Trophoblast cell (in vitro differentiated cells and primary cell): ENCODE measurements at regions not wholly inside any gene's neighbourhood (a gene's known extent, or its start where the extent isn't known, plus 50 kb on each side); places are given as distances from the start of the nearest gene placed in this dataset.
A peak's percentile ranks its signal among the peaks of the same experiment; 100 is the strongest.

ENCODE experiments used
- DNase-seq, 2 donors: peaks; one replicate each; pipeline ENCODE4 v3.0.0-alpha.2; 2016
- H2AFZ ChIP-seq: 2 replicates; pipeline ENCODE4 v1.6.1; 2013; ENCODE audit warnings: low read length, moderate library complexity, mild to moderate bottlenecking; ENCODE audit not compliant: insufficient read depth, poor library complexity
- H2AK5ac ChIP-seq: 2 replicates; pipeline ENCODE4 v1.6.1; 2013; ENCODE audit warnings: mild to moderate bottlenecking, low read length
- H2BK120ac ChIP-seq: 2 replicates; pipeline ENCODE4 v1.6.1; 2013; ENCODE audit warnings: low read length, mild to moderate bottlenecking, moderate library complexity; ENCODE audit not compliant: insufficient read depth, poor library complexity
- H2BK12ac ChIP-seq: 2 replicates; pipeline ENCODE4 v1.6.1; 2013; ENCODE audit warnings: mild to moderate bottlenecking, low read length, moderate library complexity
- H2BK5ac ChIP-seq: 2 replicates; pipeline ENCODE4 v1.6.1; 2013; ENCODE audit warnings: low read length, low read depth, moderate library complexity, mild to moderate bottlenecking; ENCODE audit not compliant: poor library complexity
- H3K14ac ChIP-seq: 2 replicates; pipeline ENCODE4 v1.6.1; 2013; ENCODE audit warnings: mild to moderate bottlenecking, low read length
- H3K18ac ChIP-seq: 2 replicates; pipeline ENCODE4 v1.6.1; 2013; ENCODE audit warnings: mild to moderate bottlenecking, low read length
- H3K23ac ChIP-seq: 2 replicates; pipeline ENCODE4 v1.6.1; 2013; ENCODE audit warnings: low read length
- H3K27ac ChIP-seq: 2 replicates; pipeline ENCODE4 v1.5.1; 2013; ENCODE audit warnings: low read depth, mild to moderate bottlenecking, inconsistent platforms, low read length, moderate library complexity
- H3K27me3 ChIP-seq: 2 replicates; pipeline ENCODE4 v1.6.1; 2013; ENCODE audit warnings: inconsistent platforms, mild to moderate bottlenecking, low read length, moderate library complexity; ENCODE audit not compliant: insufficient read depth
- H3K36me3 ChIP-seq, 2 experiments: 1 replicate in 1 of 2; 2 replicates in 1 of 2; pipeline ENCODE4 v1.6.1; 2013; ENCODE audit warnings: low read length in 2 of 2, mild to moderate bottlenecking in 2 of 2, moderate library complexity in 1 of 2; ENCODE audit not compliant: insufficient read depth in 2 of 2, control insufficient read depth in 1 of 2
- H3K4ac ChIP-seq: 2 replicates; pipeline ENCODE4 v1.6.1; 2013; ENCODE audit warnings: low read depth, mild to moderate bottlenecking, low read length, moderate library complexity
- H3K4me1 ChIP-seq, 2 experiments: 1 replicate in 1 of 2; 2 replicates in 1 of 2; pipeline ENCODE4 v1.6.1; 2013; ENCODE audit warnings: low read length in 2 of 2, mild to moderate bottlenecking in 2 of 2, moderate library complexity in 1 of 2; ENCODE audit not compliant: insufficient read depth in 2 of 2, control insufficient read depth in 1 of 2
- H3K4me2 ChIP-seq: 2 replicates; pipeline ENCODE4 v1.6.1; 2013; ENCODE audit warnings: inconsistent platforms, mild to moderate bottlenecking, low read length, moderate library complexity
- H3K4me3 ChIP-seq: 2 replicates; pipeline ENCODE4 v1.5.1; 2013; ENCODE audit warnings: mild to moderate bottlenecking, low read depth, low read length, inconsistent platforms
- H3K79me1 ChIP-seq: one replicate; pipeline ENCODE4 v1.6.1; 2013; ENCODE audit warnings: low read length
- H3K79me2 ChIP-seq: 2 replicates; pipeline ENCODE4 v1.6.1; 2013; ENCODE audit warnings: low read length, mild to moderate bottlenecking; ENCODE audit not compliant: control insufficient read depth, insufficient read depth, poor library complexity
- H3K9ac ChIP-seq: 2 replicates; pipeline ENCODE4 v1.6.1; 2013; ENCODE audit warnings: mild to moderate bottlenecking, low read length
- H3K9me3 ChIP-seq: 2 replicates; pipeline ENCODE4 v1.6.1; 2013; ENCODE audit warnings: low read depth, mild to moderate bottlenecking, control low read depth, inconsistent platforms, low read length; ENCODE audit not compliant: insufficient read depth
- H4K12ac ChIP-seq: 2 replicates; pipeline ENCODE4 v1.6.1; 2013; ENCODE audit warnings: low read depth, mild to moderate bottlenecking, low read length, moderate library complexity
- H4K8ac ChIP-seq: 2 replicates; pipeline ENCODE4 v1.6.1; 2013; ENCODE audit warnings: low read depth, mild to moderate bottlenecking, low read length, moderate library complexity
- H4K91ac ChIP-seq: one replicate; pipeline ENCODE4 v1.6.1; 2013; ENCODE audit warnings: low read depth, mild to moderate bottlenecking, low read length, moderate library complexity
- WGBS: extraction: QIAGEN DNeasy Blood & Tissue Kit; methylation state at CpG from one replicate; pipeline ENCODE4 v1.1.7; 2013; ENCODE audit warnings: missing lambda C conversion rate; ENCODE audit not compliant: insufficient read length, insufficient coverage; ENCODE audit errors: extremely low coverage; 5-methylcytosine and 5-hydroxymethylcytosine counted together

GRCh38 chr20:12717061-12717460 is 291.7 kb upstream of the SPTLC3 start:
- no peak overlapping the region for H4K12ac ChIP-seq
- H4K91ac ChIP-seq, result no peak overlapping the region
- no peaks in the 10 kb centered on the region for H3K79me2 ChIP-seq
- no peaks in the 10 kb centered on the region for H3K4me1 ChIP-seq
- no peak overlapping the region for H2AFZ ChIP-seq
- no peak overlapping the region for H2BK120ac ChIP-seq
- H3K4ac ChIP-seq, result no peak overlapping the region
- H3K4me2 ChIP-seq, result no peak overlapping the region
- no peak overlapping the region for H3K18ac ChIP-seq
- no peak overlapping the region for H2BK5ac ChIP-seq
- no peak overlapping the region for H3K9ac ChIP-seq
- no peaks in the 10 kb centered on the region for H3K79me1 ChIP-seq
- no peak overlapping the region for H3K14ac ChIP-seq
- H3K36me3 ChIP-seq, result no peaks in the 10 kb centered on the region
- no peak overlapping the region for H3K23ac ChIP-seq
- no peak overlapping the region for H4K8ac ChIP-seq
- no CpG with 5 or more reads among the region's 1 CpG for WGBS
- no peak overlapping the region for H3K27ac ChIP-seq
- no peak overlapping the region for H2AK5ac ChIP-seq
- no peaks in the 10 kb centered on the region for H3K27me3 ChIP-seq
- no peaks in the 10 kb centered on the region for H3K9me3 ChIP-seq
- H3K4me3 ChIP-seq, result no peak overlapping the region
- no peak overlapping the region for H2BK12ac ChIP-seq
- DNase-seq, result no peak

GRCh38 chr20:12718619-12719018 is 290.2 kb upstream of the SPTLC3 start:
- H4K91ac ChIP-seq, result no peak overlapping the region
- no peak overlapping the region for H3K4ac ChIP-seq
- H3K14ac ChIP-seq, result no peak overlapping the region
- H3K4me1 ChIP-seq, result no peaks in the 10 kb centered on the region
- H3K27ac ChIP-seq, result no peak overlapping the region
- no peak overlapping the region for H3K4me2 ChIP-seq
- no peaks in the 10 kb centered on the region for H3K27me3 ChIP-seq
- no peak overlapping the region for H2AFZ ChIP-seq
- H2BK120ac ChIP-seq, result no peak overlapping the region
- no peak overlapping the region for H2BK5ac ChIP-seq
- no peaks in the 10 kb centered on the region for H3K79me2 ChIP-seq
- H4K12ac ChIP-seq, result no peak overlapping the region
- H4K8ac ChIP-seq, result no peak overlapping the region
- no peak overlapping the region for H3K4me3 ChIP-seq
- no peak for DNase-seq
- H3K36me3 ChIP-seq, result no peaks in the 10 kb centered on the region
- no CpG with 5 or more reads among the region's 4 CpGs for WGBS
- H3K9ac ChIP-seq, result no peak overlapping the region
- H3K79me1 ChIP-seq, result no peaks in the 10 kb centered on the region
- no peaks in the 10 kb centered on the region for H3K9me3 ChIP-seq
- no peak overlapping the region for H3K18ac ChIP-seq
- no peak overlapping the region for H3K23ac ChIP-seq
- no peak overlapping the region for H2AK5ac ChIP-seq
- no peak overlapping the region for H2BK12ac ChIP-seq

DNA sequence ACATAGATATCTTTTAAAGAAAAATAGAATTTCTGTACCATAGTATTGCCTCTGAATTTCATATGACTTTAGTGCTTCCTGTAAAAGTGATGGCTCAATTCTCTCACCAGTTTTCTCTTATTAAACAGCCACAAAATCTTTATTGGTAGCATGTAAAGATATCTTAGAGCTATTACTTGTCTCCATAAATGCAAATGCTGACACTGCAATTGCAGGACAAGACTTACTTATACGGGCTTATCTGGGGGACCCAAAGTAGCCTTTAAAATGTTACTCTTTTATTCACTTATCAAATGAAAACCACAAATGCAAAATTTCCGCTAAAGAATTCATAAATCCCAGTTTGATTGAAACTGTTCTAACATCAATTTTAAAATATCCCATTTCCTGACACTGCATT is 287.1 kb upstream of the SPTLC3 start:
- DNase-seq, result no peak

GRCh38 chr20:12722091-12722490 is 286.7 kb upstream of the SPTLC3 start:
- no peak overlapping the region for H3K4me3 ChIP-seq
- no peak overlapping the region for H4K8ac ChIP-seq
- H3K79me2 ChIP-seq, result no peaks in the 10 kb centered on the region
- no peak overlapping the region for H4K91ac ChIP-seq
- WGBS, result no CpG with 5 or more reads among the region's 1 CpG
- no peak overlapping the region for H2AK5ac ChIP-seq
- peak; percentile 12 to 35 for DNase-seq
- no peak overlapping the region for H3K27ac ChIP-seq
- H2BK120ac ChIP-seq, result no peak overlapping the region
- no peaks in the 10 kb centered on the region for H3K36me3 ChIP-seq
- no peak overlapping the region for H3K4ac ChIP-seq
- H3K18ac ChIP-seq, result no peak overlapping the region
- H2BK5ac ChIP-seq, result no peak overlapping the region
- H3K79me1 ChIP-seq, result no peaks in the 10 kb centered on the region
- no peak overlapping the region for H3K14ac ChIP-seq
- no peak overlapping the region for H3K9ac ChIP-seq
- H3K27me3 ChIP-seq, result no peaks in the 10 kb centered on the region
- no peak overlapping the region for H3K23ac ChIP-seq
- no peaks in the 10 kb centered on the region for H3K9me3 ChIP-seq
- no peak overlapping the region for H2AFZ ChIP-seq
- H4K12ac ChIP-seq, result no peak overlapping the region
- no peak overlapping the region for H3K4me2 ChIP-seq
- no peaks in the 10 kb centered on the region for H3K4me1 ChIP-seq
- no peak overlapping the region for H2BK12ac ChIP-seq

More for the DNA sequence above, 287.1 kb upstream of the SPTLC3 start:
- no peaks in the 10 kb centered on the region for H3K79me1 ChIP-seq
- H4K8ac ChIP-seq, result no peak overlapping the region
- no peak overlapping the region for H3K27ac ChIP-seq
- no CpG with 5 or more reads among the region's 2 CpGs for WGBS
- H3K9ac ChIP-seq, result no peak overlapping the region
- H2BK5ac ChIP-seq, result no peak overlapping the region
- no peak overlapping the region for H3K4me2 ChIP-seq
- no peaks in the 10 kb centered on the region for H3K27me3 ChIP-seq
- no peaks in the 10 kb centered on the region for H3K9me3 ChIP-seq
- no peak overlapping the region for H2BK12ac ChIP-seq
- H4K91ac ChIP-seq, result no peak overlapping the region
- no peak overlapping the region for H3K23ac ChIP-seq
- no peak overlapping the region for H2AFZ ChIP-seq
- no peaks in the 10 kb centered on the region for H3K36me3 ChIP-seq
- no peaks in the 10 kb centered on the region for H3K4me1 ChIP-seq
- no peaks in the 10 kb centered on the region for H3K79me2 ChIP-seq
- no peak overlapping the region for H4K12ac ChIP-seq
- H3K18ac ChIP-seq, result no peak overlapping the region
- H2BK120ac ChIP-seq, result no peak overlapping the region
- no peak overlapping the region for H2AK5ac ChIP-seq
- H3K14ac ChIP-seq, result no peak overlapping the region
- no peak overlapping the region for H3K4me3 ChIP-seq
- H3K4ac ChIP-seq, result no peak overlapping the region
